ENCODE measurements at regions not wholly inside any gene's neighbourhood (a gene's known extent, or its start where the extent isn't known, plus 50 kb on each side); places are given as distances from the start of the nearest gene placed in this dataset.

GRCh38 chr20:24340933-24341332 lies 128.5 kb upstream of the SYNDIG1 start:
- DNase-seq: no peak
- no peaks in the 10 kb centered on the region for H3K4me1 ChIP-seq
- TF ChIP-seq CTCF (IDR thresholded peaks at IDR 0.05) (no peak), POLR2A (IDR thresholded peaks at IDR 0.05) (no peak)
- H3K9me3 ChIP-seq: no peaks in the 10 kb centered on the region
- intact Hi-C loops (cut with DNase I): no loop called here
- WGBS, 2 donors: 97 to 100% methylated on average over 2 of the region's 2 CpGs
- H3K36me3 ChIP-seq: no peaks in the 10 kb centered on the region
- no peak overlapping the region for H3K4me3 ChIP-seq (replicated peaks in 1 of 3)
- H3K27ac ChIP-seq: no peak overlapping the region
- H3K27me3 ChIP-seq: no peaks in the 10 kb centered on the region

GRCh38 chr20:24339210-24339641 lies 130.2 kb upstream of the SYNDIG1 start:
- no peaks in the 10 kb centered on the region for H3K9me3 ChIP-seq
- H3K27me3 ChIP-seq: no peaks in the 10 kb centered on the region
- TF ChIP-seq POLR2A (IDR thresholded peaks at IDR 0.05) (no peak), CTCF (IDR thresholded peaks at IDR 0.05) (no peak)
- WGBS, 2 donors: 90 to 92% methylated on average over 5 of the region's 5 CpGs
- intact Hi-C loops (cut with DNase I): no loop called here
- no peak for DNase-seq
- H3K36me3 ChIP-seq: no peaks in the 10 kb centered on the region
- H3K4me1 ChIP-seq: no peaks in the 10 kb centered on the region
- no peak overlapping the region for H3K4me3 ChIP-seq (replicated peaks in 1 of 3)
- no peak overlapping the region for H3K27ac ChIP-seq

GRCh38 chr20:24337551-24337950 lies 131.9 kb upstream of the SYNDIG1 start:
- Histone ChIP-seq H3K36me3 (no peaks in the 10 kb centered on the region), H3K4me1 (no peaks in the 10 kb centered on the region), H3K4me3 (replicated peaks in 1 of 3) (no peak overlapping the region), H3K9me3 (no peaks in the 10 kb centered on the region), H3K27ac (no peak overlapping the region), H3K27me3 (no peaks in the 10 kb centered on the region)
- intact Hi-C loops (cut with DNase I): no loop called here
- WGBS, 2 donors: 93% methylated on average over 5 of the region's 5 CpGs
- TF ChIP-seq POLR2A (IDR thresholded peaks at IDR 0.05) (no peak), CTCF (IDR thresholded peaks at IDR 0.05) (no peak)
- DNase-seq: no peak

GRCh38 chr20:24337069-24337468 lies 132.4 kb upstream of the SYNDIG1 start:
- TF ChIP-seq CTCF (IDR thresholded peaks at IDR 0.05): no peak
- TF ChIP-seq POLR2A (IDR thresholded peaks at IDR 0.05): no peak
- intact Hi-C loops (cut with DNase I): no loop called here
- no peak overlapping the region for H3K4me3 ChIP-seq (replicated peaks in 1 of 3)
- H3K4me1 ChIP-seq: no peaks in the 10 kb centered on the region
- no peak for DNase-seq
- no peaks in the 10 kb centered on the region for H3K36me3 ChIP-seq
- no peak overlapping the region for H3K27ac ChIP-seq
- WGBS, 2 donors: 42 to 57% methylated on average over 4 of the region's 4 CpGs
- no peaks in the 10 kb centered on the region for H3K27me3 ChIP-seq
- H3K9me3 ChIP-seq: no peaks in the 10 kb centered on the region

GRCh38 chr20:24334830-24335229 lies 134.6 kb upstream of the SYNDIG1 start:
- Histone ChIP-seq H3K27me3 (no peaks in the 10 kb centered on the region), H3K4me1 (no peaks in the 10 kb centered on the region), H3K9me3 (no peaks in the 10 kb centered on the region), H3K27ac (no peak overlapping the region), H3K4me3 (replicated peaks in 1 of 3) (no peak overlapping the region), H3K36me3 (no peaks in the 10 kb centered on the region)
- TF ChIP-seq CTCF (IDR thresholded peaks at IDR 0.05) (no peak), POLR2A (IDR thresholded peaks at IDR 0.05) (no peak)
- intact Hi-C loops (cut with DNase I): no loop called here
- 94 to 96% methylated on average over 2 of the region's 2 CpGs for WGBS, 2 donors
- no peak for DNase-seq

Measured in thyroid gland (tissue), 4 donors.